ENCODE measurements at regions not wholly inside any gene's neighbourhood (a gene's known extent, or its start where the extent isn't known, plus 50 kb on each side); places are given as distances from the start of the nearest gene placed in this dataset.

GRCh38 chr14:101369916-101370592 is 191.2 kb upstream of the DIO3 start:
- no peak for DNase-seq
- in situ Hi-C loops (cut with MboI; ENCODE audit: low pct_unique_long_range_greater_than_20kb, low sequenced_read_pairs), result no loop called here

- no peak for DNase-seq
- in situ Hi-C loops (cut with MboI; ENCODE audit: low pct_unique_long_range_greater_than_20kb, low sequenced_read_pairs), result no loop called here
Observed at GRCh38 chr14:101370593-101371569, 190.4 kb upstream of the DIO3 start.

- in situ Hi-C loops (cut with MboI; ENCODE audit: low pct_unique_long_range_greater_than_20kb, low sequenced_read_pairs), result no loop called here
- DNase-seq, result no peak
Observed at GRCh38 chr14:101371799-101372793, 189.2 kb upstream of the DIO3 start.

- in situ Hi-C loops (cut with MboI; ENCODE audit: low pct_unique_long_range_greater_than_20kb, low sequenced_read_pairs), result no loop called here
- DNase-seq, result no peak
Observed at GRCh38 chr14:101372894-101373620, 188.2 kb upstream of the DIO3 start.

- in situ Hi-C loops (cut with MboI; ENCODE audit: low pct_unique_long_range_greater_than_20kb, low sequenced_read_pairs), result no loop called here
- no peak for DNase-seq
Observed at GRCh38 chr14:101373690-101374295, 187.5 kb upstream of the DIO3 start.

GRCh38 chr14:101374373-101375338 is 186.6 kb upstream of the DIO3 start:
- no peak for DNase-seq
- in situ Hi-C loops (cut with MboI; ENCODE audit: low pct_unique_long_range_greater_than_20kb, low sequenced_read_pairs), result no loop called here

- in situ Hi-C loops (cut with MboI; ENCODE audit: low pct_unique_long_range_greater_than_20kb, low sequenced_read_pairs), result no loop called here
- DNase-seq, result no peak
Observed at GRCh38 chr14:101377069-101377468, 184.2 kb upstream of the DIO3 start.

- in situ Hi-C loops (cut with MboI; ENCODE audit: low pct_unique_long_range_greater_than_20kb, low sequenced_read_pairs), result no loop called here
- DNase-seq, result no peak
Observed at GRCh38 chr14:101379842-101380241, 181.5 kb upstream of the DIO3 start.

GRCh38 chr14:101380512-101380911 is 180.8 kb upstream of the DIO3 start:
- in situ Hi-C loops (cut with MboI; ENCODE audit: low pct_unique_long_range_greater_than_20kb, low sequenced_read_pairs), result no loop called here
- no peak for DNase-seq

GRCh38 chr14:101380940-101381339 is 180.4 kb upstream of the DIO3 start:
- in situ Hi-C loops (cut with MboI; ENCODE audit: low pct_unique_long_range_greater_than_20kb, low sequenced_read_pairs), result no loop called here
- no peak for DNase-seq

GRCh38 chr14:101383737-101384338 is 177.5 kb upstream of the DIO3 start:
- in situ Hi-C loops (cut with MboI; ENCODE audit: low pct_unique_long_range_greater_than_20kb, low sequenced_read_pairs), result no loop called here
- DNase-seq, result no peak

GRCh38 chr14:101394374-101394773 is 166.9 kb upstream of the DIO3 start:
- DNase-seq, result no peak
- in situ Hi-C loops (cut with MboI; ENCODE audit: low pct_unique_long_range_greater_than_20kb, low sequenced_read_pairs), result no loop called here

- DNase-seq, result no peak
- in situ Hi-C loops (cut with MboI; ENCODE audit: low pct_unique_long_range_greater_than_20kb, low sequenced_read_pairs), result no loop called here
Observed at GRCh38 chr14:101395779-101396178, 165.5 kb upstream of the DIO3 start.

- DNase-seq, result no peak
- in situ Hi-C loops (cut with MboI; ENCODE audit: low pct_unique_long_range_greater_than_20kb, low sequenced_read_pairs), result no loop called here
Observed at GRCh38 chr14:101397206-101397605, 164.1 kb upstream of the DIO3 start.

GRCh38 chr14:101398011-101398410 is 163.3 kb upstream of the DIO3 start:
- in situ Hi-C loops (cut with MboI; ENCODE audit: low pct_unique_long_range_greater_than_20kb, low sequenced_read_pairs), result no loop called here
- DNase-seq, result no peak

GRCh38 chr14:101399737-101400517 is 161.4 kb upstream of the DIO3 start:
- in situ Hi-C loops (cut with MboI; ENCODE audit: low pct_unique_long_range_greater_than_20kb, low sequenced_read_pairs), result no loop called here
- no peak for DNase-seq
